Vagina (tissue), 2 donors: ENCODE measurements at regions not wholly inside any gene's neighbourhood (a gene's known extent, or its start where the extent isn't known, plus 50 kb on each side); places are given as distances from the start of the nearest gene placed in this dataset.
"Not testable (repeated sequence)": the region's sequence is repeated elsewhere in the genome, so short reads cannot be mapped to it uniquely, and the experiment has no call there.

ENCODE experiments used
- DNase-seq, 2 donors: peaks; one replicate each; pipeline ENCODE4 v3.0.0-alpha.2; 2017; ENCODE audit errors: extremely low spot score in 2 of 2
- H3K27ac ChIP-seq: fragments of 200-600 bp; sonication (generic); one replicate; pipeline ENCODE4 v1.5.1; 2019
- H3K27me3 ChIP-seq: fragments of 200-600 bp; sonication (generic); one replicate; pipeline ENCODE4 v1.5.1; 2019
- H3K36me3 ChIP-seq, 2 donors: fragments of 200-600 bp; sonication (generic); one replicate each; pipeline ENCODE4 v1.5.1; 2017 to 2019
- H3K4me1 ChIP-seq: fragments of 200-600 bp; sonication (generic); one replicate; pipeline ENCODE4 v1.5.1; 2019
- H3K4me3 ChIP-seq, 2 donors: fragments of 200-600 bp; sonication (generic); 1 replicate in 1 of 2; 2 replicates in 1 of 2; pipeline ENCODE4 v1.5.1; 2016 to 2019
- H3K9me3 ChIP-seq: fragments of 200-600 bp; sonication (generic); one replicate; pipeline ENCODE4 v1.5.1; 2019
- POLR2A ChIP-seq, 2 donors: fragments of 450-650 bp; IDR thresholded peaks; one replicate each; pipeline ENCODE4 v1.6.1; 2017; ENCODE audit warnings: antibody characterized with exemption in 2 of 2, mild to moderate bottlenecking in 2 of 2, moderate library complexity in 2 of 2
- POLR2AphosphoS5 ChIP-seq, 2 donors: sonication (generic); formaldehyde crosslinking; IDR thresholded peaks; one replicate each; pipeline ENCODE4 v1.9.0; 2017; ENCODE audit warnings: antibody characterized with exemption in 2 of 2, mild to moderate bottlenecking in 2 of 2, low read depth in 1 of 2; ENCODE audit not compliant: insufficient read depth in 1 of 2
- intact Hi-C: fragments of 100-400 bp; cut with DNase I; formaldehyde crosslinking; loops from one replicate; pipeline ENCODE4 v1.15.1; 2023
- TF ChIP-seq, protein P1 (sequence below), 3 experiments: fragments of 450-650 bp in 2 of 3; fragments of 200-600 bp in 1 of 3; sonication (generic) in 1 of 3; IDR thresholded peaks; one replicate each; pipeline ENCODE4 v1.5.1; 2017 to 2019; ENCODE audit warnings: antibody characterized with exemption in 3 of 3, mild to moderate bottlenecking in 2 of 3, moderate library complexity in 2 of 3

DNA sequence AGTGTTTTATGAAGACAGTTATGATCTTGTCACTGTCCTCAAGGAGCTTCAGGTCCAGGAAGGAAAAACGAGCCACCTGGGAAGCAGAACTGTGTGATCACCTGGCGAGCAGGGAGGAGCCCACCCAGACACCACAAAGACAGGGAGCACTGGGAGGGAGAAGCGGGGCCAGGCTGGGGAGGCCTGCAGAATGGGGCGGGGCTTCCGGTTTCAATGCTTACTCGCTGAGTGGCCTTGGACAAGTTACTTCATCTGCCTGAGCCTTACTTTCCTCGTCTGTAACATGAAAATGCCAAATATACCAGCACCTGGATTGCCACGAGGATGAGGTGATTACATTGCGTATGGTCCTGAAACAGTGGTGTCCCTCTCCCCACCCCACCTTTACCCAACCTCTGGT is 227.5 kb downstream of the ANKRD30B start:
- TF ChIP-seq, protein P1, sequence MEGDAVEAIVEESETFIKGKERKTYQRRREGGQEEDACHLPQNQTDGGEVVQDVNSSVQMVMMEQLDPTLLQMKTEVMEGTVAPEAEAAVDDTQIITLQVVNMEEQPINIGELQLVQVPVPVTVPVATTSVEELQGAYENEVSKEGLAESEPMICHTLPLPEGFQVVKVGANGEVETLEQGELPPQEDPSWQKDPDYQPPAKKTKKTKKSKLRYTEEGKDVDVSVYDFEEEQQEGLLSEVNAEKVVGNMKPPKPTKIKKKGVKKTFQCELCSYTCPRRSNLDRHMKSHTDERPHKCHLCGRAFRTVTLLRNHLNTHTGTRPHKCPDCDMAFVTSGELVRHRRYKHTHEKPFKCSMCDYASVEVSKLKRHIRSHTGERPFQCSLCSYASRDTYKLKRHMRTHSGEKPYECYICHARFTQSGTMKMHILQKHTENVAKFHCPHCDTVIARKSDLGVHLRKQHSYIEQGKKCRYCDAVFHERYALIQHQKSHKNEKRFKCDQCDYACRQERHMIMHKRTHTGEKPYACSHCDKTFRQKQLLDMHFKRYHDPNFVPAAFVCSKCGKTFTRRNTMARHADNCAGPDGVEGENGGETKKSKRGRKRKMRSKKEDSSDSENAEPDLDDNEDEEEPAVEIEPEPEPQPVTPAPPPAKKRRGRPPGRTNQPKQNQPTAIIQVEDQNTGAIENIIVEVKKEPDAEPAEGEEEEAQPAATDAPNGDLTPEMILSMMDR (IDR thresholded peaks at IDR 0.05), result no peak
- TF ChIP-seq POLR2A (IDR thresholded peaks at IDR 0.05) (no peak), POLR2AphosphoS5 (IDR thresholded peaks at IDR 0.05; ENCODE audit: insufficient read depth in 1 of 2, low read depth in 1 of 2) (no peak)
- Histone ChIP-seq H3K4me3 (no peak overlapping the region), H3K9me3 (no peaks in the 10 kb centered on the region), H3K27me3 (no peaks in the 10 kb centered on the region), H3K36me3 (no peaks in the 10 kb centered on the region), H3K27ac (no peak overlapping the region), H3K4me1 (no peaks in the 10 kb centered on the region)
- intact Hi-C loops, result no loop called here
- DNase-seq, result no peak

DNA sequence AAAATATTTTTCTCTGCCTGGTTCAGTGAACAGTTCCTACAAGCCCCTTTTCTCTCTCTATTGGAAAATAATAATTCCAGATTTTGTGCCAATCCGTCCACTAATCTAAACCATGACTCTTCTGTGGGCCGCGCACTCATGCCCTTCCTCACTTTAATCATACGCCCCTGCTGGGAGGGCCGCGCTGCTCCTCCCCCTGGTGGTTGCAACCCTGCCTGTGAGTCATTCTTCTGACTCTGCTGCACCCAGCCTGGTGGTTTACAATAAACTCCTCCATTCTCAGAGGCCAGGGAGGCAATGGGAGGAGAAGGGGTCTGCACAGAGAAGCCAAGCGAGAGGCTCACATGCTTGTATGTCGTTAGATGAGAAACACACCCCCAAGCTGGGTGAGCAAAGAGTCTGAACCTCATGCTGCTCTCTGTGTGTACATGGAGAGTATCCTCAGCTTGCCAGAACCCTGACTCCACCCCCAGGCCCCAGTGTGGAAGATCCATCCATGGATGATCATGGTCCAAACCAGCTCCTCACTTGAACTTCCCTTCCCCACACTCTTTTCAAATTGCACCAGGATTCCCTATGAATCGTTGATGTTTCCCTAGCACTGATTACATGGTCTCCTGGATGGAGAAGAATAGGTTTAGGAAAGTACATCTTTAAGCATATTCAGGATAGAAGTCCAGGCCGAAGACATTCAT is 228.9 kb downstream of the ANKRD30B start:
- TF ChIP-seq, protein P1 (IDR thresholded peaks at IDR 0.05), result no peak
- TF ChIP-seq POLR2AphosphoS5 (IDR thresholded peaks at IDR 0.05; ENCODE audit: insufficient read depth in 1 of 2, low read depth in 1 of 2) (no peak), POLR2A (IDR thresholded peaks at IDR 0.05) (no peak)
- DNase-seq, result no peak
- H3K27me3 ChIP-seq, result no peaks in the 10 kb centered on the region
- no peaks in the 10 kb centered on the region for H3K4me1 ChIP-seq
- H3K9me3 ChIP-seq, result no peaks in the 10 kb centered on the region
- intact Hi-C loops, result no loop called here
- H3K36me3 ChIP-seq, result no peaks in the 10 kb centered on the region
- H3K27ac ChIP-seq, result no peak overlapping the region
- H3K4me3 ChIP-seq, result no peak overlapping the region

DNA sequence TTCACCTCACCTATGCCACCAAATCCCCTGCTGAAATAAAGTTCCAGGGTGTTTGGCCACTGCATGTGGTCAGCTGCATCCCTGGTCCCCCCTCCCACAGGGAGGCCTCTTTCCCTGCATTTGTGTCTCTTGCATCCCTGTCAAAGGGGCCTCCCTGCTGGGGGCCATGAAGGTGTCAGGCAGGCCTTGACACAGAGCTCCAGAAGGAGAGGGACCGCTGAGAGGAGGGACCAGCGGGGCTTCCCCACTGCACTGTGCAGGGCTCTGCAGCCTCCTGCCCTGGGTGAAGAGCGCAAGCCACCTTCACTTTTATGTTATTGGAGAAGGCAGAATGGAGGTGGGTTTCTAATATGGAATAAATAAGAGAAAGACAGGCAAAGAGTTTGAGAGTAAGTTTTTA is 230.2 kb downstream of the ANKRD30B start:
- no peak for DNase-seq
- intact Hi-C loops, result no loop called here
- no peaks in the 10 kb centered on the region for H3K9me3 ChIP-seq
- no peak overlapping the region for H3K27ac ChIP-seq
- no peaks in the 10 kb centered on the region for H3K36me3 ChIP-seq
- H3K4me3 ChIP-seq, result no peak overlapping the region
- TF ChIP-seq POLR2AphosphoS5 (IDR thresholded peaks at IDR 0.05; ENCODE audit: insufficient read depth in 1 of 2, low read depth in 1 of 2), result no peak
- TF ChIP-seq, protein P1 (IDR thresholded peaks at IDR 0.05), result no peak
- TF ChIP-seq POLR2A (IDR thresholded peaks at IDR 0.05), result no peak
- H3K27me3 ChIP-seq, result no peaks in the 10 kb centered on the region
- no peaks in the 10 kb centered on the region for H3K4me1 ChIP-seq

DNA sequence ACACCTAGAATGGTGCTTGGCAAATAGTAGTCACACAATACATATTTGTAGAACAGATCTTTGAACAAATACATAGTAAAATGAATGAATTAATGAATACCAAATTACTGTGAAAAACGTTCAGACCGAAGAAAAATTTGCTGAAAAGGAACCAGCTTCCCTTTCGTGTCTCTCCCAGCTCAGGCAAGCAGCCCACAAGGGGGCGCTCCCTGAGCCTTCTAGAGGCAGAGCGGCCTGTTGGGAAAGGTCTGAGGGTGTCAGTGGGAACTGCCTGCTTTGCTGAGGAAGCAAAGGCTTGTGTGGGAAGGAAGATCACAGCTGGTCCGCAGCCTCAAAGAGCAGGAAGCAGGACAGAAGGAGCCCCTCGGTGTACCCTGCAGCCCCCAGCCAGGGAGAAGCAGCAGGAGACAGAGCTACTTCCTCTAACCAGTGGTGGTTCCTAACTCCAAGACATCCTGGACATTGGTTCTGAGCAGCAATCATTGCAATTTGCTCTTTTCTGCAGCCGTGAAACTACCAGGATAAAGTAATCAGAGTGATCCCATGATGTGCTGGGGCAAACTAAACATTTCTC is 231.1 kb downstream of the ANKRD30B start:
- H3K27ac ChIP-seq, result no peak overlapping the region
- intact Hi-C loops, result no loop called here
- no peak for DNase-seq
- H3K4me1 ChIP-seq, result no peaks in the 10 kb centered on the region
- H3K27me3 ChIP-seq, result no peaks in the 10 kb centered on the region
- H3K4me3 ChIP-seq, result no peak overlapping the region
- H3K9me3 ChIP-seq, result no peaks in the 10 kb centered on the region
- no peak for TF ChIP-seq POLR2AphosphoS5 (IDR thresholded peaks at IDR 0.05; ENCODE audit: insufficient read depth in 1 of 2, low read depth in 1 of 2)
- TF ChIP-seq, protein P1 (IDR thresholded peaks at IDR 0.05), result no peak
- TF ChIP-seq POLR2A (IDR thresholded peaks at IDR 0.05), result no peak
- H3K36me3 ChIP-seq, result no peaks in the 10 kb centered on the region

DNA sequence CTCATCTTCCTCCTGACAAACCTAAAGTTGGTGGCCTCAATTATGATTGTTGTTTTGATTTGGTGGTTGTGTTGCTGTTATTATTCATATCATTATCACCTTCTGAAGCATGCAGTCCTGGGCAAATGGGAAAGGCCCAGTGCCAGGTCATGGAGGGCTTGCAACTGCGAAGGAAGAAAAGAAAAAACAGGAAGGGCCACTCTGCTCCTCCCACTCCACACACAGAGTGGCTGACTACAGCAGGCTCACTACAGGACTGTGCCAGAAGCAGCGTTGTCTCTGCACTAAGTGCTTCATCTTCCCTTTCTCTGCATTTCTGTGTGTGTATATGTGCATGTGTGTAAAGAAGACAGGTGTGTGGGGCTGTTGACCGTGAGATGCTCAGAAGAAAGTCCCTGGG is 231.9 kb downstream of the ANKRD30B start:
- Histone ChIP-seq H3K4me1 (no peaks in the 10 kb centered on the region), H3K27me3 (no peaks in the 10 kb centered on the region), H3K4me3 (no peak overlapping the region), H3K9me3 (no peaks in the 10 kb centered on the region), H3K36me3 (no peaks in the 10 kb centered on the region), H3K27ac (no peak overlapping the region)
- TF ChIP-seq, protein P1 (IDR thresholded peaks at IDR 0.05), result no peak
- DNase-seq, result no peak
- intact Hi-C loops, result no loop called here

DNA sequence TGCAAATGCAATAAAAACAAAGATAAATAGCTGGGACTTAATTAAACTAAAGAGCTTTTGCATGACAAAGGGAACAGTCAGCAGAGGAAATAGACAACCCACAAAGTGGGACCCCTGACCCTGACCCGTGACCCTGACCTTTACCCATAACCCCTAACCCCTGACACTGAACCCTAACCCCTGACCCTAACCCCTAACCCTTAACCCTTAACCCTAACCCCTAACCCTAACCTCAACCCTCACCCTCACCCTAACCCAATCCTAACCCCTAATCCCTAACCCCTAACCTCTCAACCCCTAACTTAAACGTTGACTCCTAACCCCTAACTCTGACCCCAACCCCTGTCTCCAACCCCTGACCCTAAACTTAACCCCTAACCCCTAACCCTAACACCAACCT is 236.6 kb downstream of the ANKRD30B start:
- H3K27ac ChIP-seq, H3K27me3 ChIP-seq, H3K4me3 ChIP-seq, intact Hi-C loops, H3K4me1 ChIP-seq, H3K9me3 ChIP-seq, H3K36me3 ChIP-seq: not testable (repeated sequence)
- DNase-seq, result peak in 1 of 2 donors; percentile 11

DNA sequence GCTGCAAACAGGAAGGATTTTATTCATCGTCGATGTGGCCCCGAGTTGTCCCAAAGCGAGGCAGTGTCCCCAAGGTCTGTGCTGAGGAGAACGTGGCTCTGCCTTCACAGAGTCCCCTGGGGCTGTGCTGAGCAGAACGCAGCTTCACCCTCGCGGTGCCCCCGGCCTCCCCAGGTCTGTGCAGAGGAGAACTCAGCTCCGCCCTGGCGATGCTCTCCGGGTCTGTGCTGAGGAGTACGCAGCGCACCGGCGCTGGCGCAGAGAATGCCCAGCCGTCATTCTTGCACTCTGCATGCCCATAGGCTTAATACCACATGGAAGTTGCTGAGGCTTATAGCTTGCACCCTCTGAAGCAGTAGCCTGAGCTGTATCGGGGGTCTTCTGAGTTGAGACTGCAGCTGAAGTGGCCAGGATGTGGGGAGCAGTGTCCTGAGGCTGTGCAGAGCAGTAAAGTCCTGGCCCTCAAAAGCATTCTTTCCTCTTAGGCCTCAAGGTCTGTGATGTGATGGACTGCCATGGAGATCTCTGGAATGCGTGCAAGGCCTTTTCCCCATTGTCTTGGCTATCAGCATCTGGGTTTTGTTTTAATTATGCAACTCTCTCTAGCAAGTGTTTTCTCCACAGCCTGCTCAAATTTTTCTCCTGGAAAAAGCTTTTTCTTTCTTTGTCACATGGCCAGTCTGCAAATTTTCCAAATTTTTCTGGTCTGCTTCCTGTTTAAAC is 237.5 kb downstream of the ANKRD30B start:
- H3K27me3 ChIP-seq, intact Hi-C loops, H3K36me3 ChIP-seq, H3K9me3 ChIP-seq, H3K27ac ChIP-seq, H3K4me3 ChIP-seq, H3K4me1 ChIP-seq: not testable (repeated sequence)
- DNase-seq, result peak in 1 of 2 donors; percentile 47
